Naive thymus-derived CD8-positive, alpha-beta T cell (primary cell): ENCODE measurements at regions not wholly inside any gene's neighbourhood (a gene's known extent, or its start where the extent isn't known, plus 50 kb on each side); places are given as distances from the start of the nearest gene placed in this dataset.

Source experiments
- ATAC-seq, 2 donors: fragments of 150-1000 bp; cut with Tn5 transposase in 1 of 2; sonication (Bioruptor Pico), chemical (Tn5 transposase) in 1 of 2; 1 replicate in 1 of 2; 2 replicates in 1 of 2; pipeline ENCODE4 v1.10.0; 2021; ENCODE audit warnings: mild to moderate bottlenecking in 2 of 2, moderate library complexity in 2 of 2
- POLR2A ChIA-PET: fragments of 350-600 bp; sonication (Branson Sonifier 250); formaldehyde crosslinking; loops from one replicate; lab custom pipeline; 2021; ENCODE audit warnings: antibody characterized with exemption; lab: Charles Lee
- DNase-seq, 10 donors: peaks; one replicate each; pipeline versions ENCODE4 v3.0.0 to v3.0.0-alpha.2; 2020 to 2022
- H3K27ac Mint-ChIP-seq, 10 donors: one replicate each; pipeline ENCODE4 v1.8.0; 2020 to 2022; ENCODE audit warnings: mild to moderate bottlenecking in 10 of 10, mixed read lengths in 10 of 10, moderate library complexity in 4 of 10, inconsistent platforms in 1 of 10
- H3K27me3 Mint-ChIP-seq, 5 donors: one replicate each; pipeline ENCODE4 v1.8.0; 2021 to 2022; ENCODE audit warnings: mixed read lengths in 5 of 5
- H3K36me3 Mint-ChIP-seq, 3 donors: one replicate each; pipeline ENCODE4 v1.8.0; 2020 to 2022; ENCODE audit warnings: mixed read lengths in 3 of 3, mild to moderate bottlenecking in 2 of 3, inconsistent platforms in 1 of 3
- H3K4me1 Mint-ChIP-seq, 4 donors: one replicate each; pipeline ENCODE4 v1.8.0; 2021 to 2022; ENCODE audit warnings: mixed read lengths in 4 of 4
- H3K4me3 Mint-ChIP-seq, 10 donors: one replicate each; pipeline ENCODE4 v1.8.0; 2020 to 2022; ENCODE audit warnings: mild to moderate bottlenecking in 10 of 10, mixed read lengths in 10 of 10, moderate library complexity in 6 of 10, inconsistent platforms in 1 of 10
- H3K9me3 Mint-ChIP-seq, 9 donors: one replicate each; pipeline ENCODE4 v1.8.0; 2020 to 2022; ENCODE audit warnings: mixed read lengths in 9 of 9, mild to moderate bottlenecking in 3 of 9, inconsistent platforms in 1 of 9, moderate library complexity in 1 of 9

DNA sequence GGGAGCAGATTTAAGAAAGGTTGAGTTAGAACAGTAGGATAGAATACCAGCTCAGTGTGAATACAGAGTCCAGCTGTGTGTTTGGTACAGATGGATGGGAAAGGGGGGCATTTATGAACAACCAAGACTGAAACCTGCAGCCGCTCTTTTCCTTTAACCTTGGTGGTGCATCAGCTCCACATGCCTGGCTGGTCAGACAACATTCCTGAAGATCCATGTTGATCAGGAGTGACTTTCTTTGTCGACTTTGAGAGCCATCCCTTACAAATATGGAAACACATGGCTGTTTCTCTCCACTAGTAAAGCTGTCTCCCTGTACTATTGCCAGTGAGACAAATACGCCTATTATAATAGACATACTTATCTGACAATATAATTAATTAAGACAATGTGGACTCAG, 476.5 kb upstream of the IGFBP3 start:
- Mint-ChIP-seq H3K27me3 (peaks cover 0 to 2% (median 0%) of the 10 kb centered on the region in 5 donors), H3K4me3 (no peak overlapping the region), H3K36me3 (no peaks in the 10 kb centered on the region), H3K9me3 (peaks cover 0 to 33% (median 4%) of the 10 kb centered on the region in 9 donors), H3K4me1 (no peaks in the 10 kb centered on the region), H3K27ac (no peak overlapping the region)
- POLR2A ChIA-PET: no interaction called here
- DNase-seq (no peak), ATAC-seq (no peak)

DNA sequence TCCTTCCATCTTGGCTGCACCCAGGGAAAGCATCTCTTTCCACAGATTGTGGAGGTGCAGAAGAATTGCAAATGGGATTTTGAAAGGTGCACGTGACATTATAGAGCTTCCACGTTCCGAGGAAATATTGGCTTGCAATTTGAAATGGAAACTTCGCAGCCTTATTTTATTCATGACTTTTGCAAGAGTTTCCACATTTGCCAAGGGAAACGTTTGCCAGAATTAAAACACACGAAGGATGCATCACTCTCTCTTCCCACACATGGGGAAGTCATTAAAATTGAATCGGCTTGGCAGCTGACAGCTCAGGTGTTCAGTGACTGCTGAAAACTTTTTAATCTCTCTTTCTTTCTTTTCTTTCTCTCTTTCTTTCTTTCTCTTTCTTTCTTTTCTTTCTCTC, 475.4 kb upstream of the IGFBP3 start:
- H3K9me3 Mint-ChIP-seq: peaks cover 0 to 24% (median 5%) of the 10 kb centered on the region in 9 donors
- ATAC-seq (no peak), DNase-seq (no peak)
- peaks cover 0 to 5% (median 0%) of the 10 kb centered on the region in 5 donors for H3K27me3 Mint-ChIP-seq
- H3K36me3 Mint-ChIP-seq: no peaks in the 10 kb centered on the region
- H3K27ac Mint-ChIP-seq: no peak overlapping the region
- POLR2A ChIA-PET: no interaction called here
- H3K4me3 Mint-ChIP-seq: no peak overlapping the region
- no peaks in the 10 kb centered on the region for H3K4me1 Mint-ChIP-seq

DNA sequence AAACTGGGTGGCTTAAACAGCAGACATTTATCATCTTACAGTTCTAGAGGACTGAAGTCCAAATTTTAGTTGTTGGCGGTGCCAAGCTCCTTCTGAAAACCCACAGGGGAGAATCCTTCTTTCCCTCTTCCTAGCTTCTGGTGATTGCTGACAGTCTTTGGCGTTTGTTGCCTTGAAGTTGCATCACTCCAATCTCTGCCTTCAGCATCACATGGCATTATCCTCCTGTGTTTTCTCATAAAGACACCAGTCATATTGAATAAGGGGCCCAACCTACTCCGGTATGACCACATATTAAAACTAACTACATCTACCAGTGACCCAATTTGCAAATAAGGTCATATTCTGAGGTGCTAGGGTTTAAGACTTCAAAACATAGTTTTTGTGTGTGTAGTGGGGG, 472.1 kb upstream of the IGFBP3 start:
- H3K27me3 Mint-ChIP-seq: peaks cover 0 to 5% (median 0%) of the 10 kb centered on the region in 5 donors
- POLR2A ChIA-PET: no interaction called here
- no peak for ATAC-seq
- no peaks in the 10 kb centered on the region for H3K36me3 Mint-ChIP-seq
- H3K4me1 Mint-ChIP-seq: no peaks in the 10 kb centered on the region
- no peak overlapping the region for H3K4me3 Mint-ChIP-seq
- H3K27ac Mint-ChIP-seq: no peak overlapping the region
- peaks cover 0 to 14% (median 5%) of the 10 kb centered on the region in 9 donors for H3K9me3 Mint-ChIP-seq
- DNase-seq: no peak

DNA sequence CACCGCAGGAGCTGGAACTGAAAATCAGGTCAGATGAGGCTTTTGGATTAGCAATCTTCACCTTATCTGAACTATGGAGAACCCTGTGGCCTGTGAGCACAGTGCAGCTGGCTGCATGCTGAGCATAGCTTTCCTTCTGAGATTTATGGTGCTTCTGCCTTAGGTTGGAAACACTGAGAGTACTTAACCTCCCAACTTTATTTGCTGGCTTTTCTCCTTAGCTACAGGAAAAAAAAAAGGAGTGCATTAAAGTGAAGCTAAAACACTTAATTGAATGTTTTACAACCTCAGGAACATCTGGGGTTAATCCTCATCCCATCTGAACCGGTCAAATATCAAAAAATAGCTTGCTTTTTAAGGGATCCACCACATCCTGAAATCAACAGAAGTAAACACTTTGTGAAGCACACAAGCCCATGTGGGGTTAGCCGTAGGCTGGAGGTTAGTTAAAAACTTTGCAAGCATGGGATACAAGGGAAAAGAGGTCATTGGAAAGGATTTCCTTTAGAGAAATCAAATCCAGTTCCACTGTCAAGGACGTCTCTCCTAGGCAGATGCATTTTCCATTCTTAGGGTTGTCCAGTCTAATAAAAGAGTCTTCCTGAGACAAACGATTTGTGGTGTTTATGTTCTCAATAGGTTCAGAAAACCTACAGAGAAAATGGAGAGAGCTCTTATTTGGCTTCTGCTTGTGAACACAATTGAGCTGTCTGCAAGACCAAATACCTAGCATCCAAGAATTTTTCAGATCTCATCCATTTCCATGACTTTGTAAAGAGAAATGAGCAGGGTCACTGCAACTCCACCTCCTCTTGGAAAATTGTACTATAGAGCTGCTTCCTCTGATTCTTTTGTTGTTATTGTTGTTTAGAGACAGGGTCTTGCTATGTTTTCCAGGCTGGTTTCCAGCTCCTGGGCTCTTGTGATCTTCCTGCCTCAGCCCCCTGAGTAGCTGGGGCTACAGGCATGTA, 470.4 kb upstream of the IGFBP3 start:
- H3K4me3 Mint-ChIP-seq: no peak overlapping the region
- POLR2A ChIA-PET: no interaction called here
- peaks cover 0 to 13% (median 2%) of the 10 kb centered on the region in 9 donors for H3K9me3 Mint-ChIP-seq
- no peak overlapping the region for H3K27ac Mint-ChIP-seq
- peaks cover 0 to 5% (median 0%) of the 10 kb centered on the region in 5 donors for H3K27me3 Mint-ChIP-seq
- DNase-seq (no peak), ATAC-seq (no peak)
- no peaks in the 10 kb centered on the region for H3K36me3 Mint-ChIP-seq
- no peaks in the 10 kb centered on the region for H3K4me1 Mint-ChIP-seq

DNA sequence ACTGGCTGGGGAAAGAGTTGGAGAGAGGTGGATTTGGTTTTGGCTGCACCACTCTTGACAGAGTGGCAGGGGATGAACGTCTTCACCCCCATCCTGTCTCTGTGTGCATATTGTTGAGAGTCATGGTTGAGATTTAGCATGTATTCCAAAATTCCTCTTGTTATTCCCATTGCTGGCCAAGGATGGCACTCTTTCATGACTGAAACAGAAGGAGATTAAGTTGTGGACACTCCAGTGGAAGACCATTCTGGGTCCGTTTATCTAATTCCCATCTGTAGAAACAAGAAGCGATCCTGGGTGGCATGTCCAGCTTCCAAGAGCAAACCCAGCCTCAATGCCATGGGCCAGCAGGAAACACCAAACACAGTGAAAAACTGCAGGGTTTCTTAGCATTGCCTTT, 469.0 kb upstream of the IGFBP3 start:
- Mint-ChIP-seq H3K27ac (no peak overlapping the region), H3K4me1 (no peaks in the 10 kb centered on the region), H3K27me3 (peaks cover 0 to 5% (median 0%) of the 10 kb centered on the region in 5 donors), H3K9me3 (peaks cover 0 to 13% (median 3%) of the 10 kb centered on the region in 9 donors), H3K4me3 (no peak overlapping the region), H3K36me3 (no peaks in the 10 kb centered on the region)
- ATAC-seq (no peak), DNase-seq (no peak)
- POLR2A ChIA-PET: no interaction called here

DNA sequence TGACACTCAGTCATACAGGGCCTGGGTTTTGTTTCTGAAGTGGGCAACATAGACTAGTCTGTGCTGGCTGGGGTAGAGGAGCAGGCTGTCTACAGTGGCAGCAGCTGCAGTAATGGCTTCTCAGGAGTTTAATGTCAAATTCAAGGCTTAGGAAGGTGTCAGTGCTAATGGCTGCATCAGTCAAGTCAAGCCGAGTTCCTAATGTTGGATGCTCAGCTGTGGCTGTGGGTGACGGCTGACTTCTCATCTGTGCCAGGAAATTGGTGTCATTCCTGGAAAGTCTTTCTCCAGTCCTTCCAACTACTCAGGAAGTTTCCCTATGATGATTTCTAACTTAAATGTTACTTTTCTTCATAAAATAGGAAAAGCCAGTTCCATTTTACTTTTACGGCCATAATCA, 468.1 kb upstream of the IGFBP3 start:
- Mint-ChIP-seq H3K27ac (no peak overlapping the region), H3K9me3 (peaks cover 0 to 13% (median 3%) of the 10 kb centered on the region in 9 donors), H3K36me3 (no peaks in the 10 kb centered on the region), H3K4me3 (no peak overlapping the region), H3K4me1 (no peaks in the 10 kb centered on the region), H3K27me3 (peaks cover 0 to 5% (median 0%) of the 10 kb centered on the region in 5 donors)
- POLR2A ChIA-PET: no interaction called here
- DNase-seq: no peak
- ATAC-seq: no peak

DNA sequence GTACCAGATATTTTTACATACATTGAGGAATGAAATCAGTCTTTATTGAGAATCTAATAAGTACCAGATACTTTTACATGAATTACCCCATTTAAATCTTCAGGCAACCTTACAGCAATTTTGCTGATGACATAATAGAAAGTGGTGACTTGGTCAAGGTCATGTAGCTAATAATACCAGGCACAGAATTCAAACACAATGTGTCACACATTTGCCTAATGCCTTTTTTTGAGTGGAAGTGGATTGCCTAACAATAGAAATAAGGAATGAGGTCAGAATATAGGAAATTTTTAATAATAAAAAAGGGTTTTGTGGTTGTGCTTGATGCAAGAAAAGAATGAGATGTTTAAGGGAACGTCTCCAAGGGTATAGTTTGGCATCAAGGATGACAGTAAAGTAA, 466.6 kb upstream of the IGFBP3 start:
- no peak for ATAC-seq
- POLR2A ChIA-PET: no interaction called here
- Mint-ChIP-seq H3K27me3 (peaks cover 0 to 10% (median 3%) of the 10 kb centered on the region in 5 donors), H3K27ac (no peak overlapping the region), H3K4me3 (no peak overlapping the region), H3K4me1 (no peaks in the 10 kb centered on the region), H3K9me3 (peaks cover 0 to 8% (median 2%) of the 10 kb centered on the region in 9 donors), H3K36me3 (no peaks in the 10 kb centered on the region)
- DNase-seq: no peak

DNA sequence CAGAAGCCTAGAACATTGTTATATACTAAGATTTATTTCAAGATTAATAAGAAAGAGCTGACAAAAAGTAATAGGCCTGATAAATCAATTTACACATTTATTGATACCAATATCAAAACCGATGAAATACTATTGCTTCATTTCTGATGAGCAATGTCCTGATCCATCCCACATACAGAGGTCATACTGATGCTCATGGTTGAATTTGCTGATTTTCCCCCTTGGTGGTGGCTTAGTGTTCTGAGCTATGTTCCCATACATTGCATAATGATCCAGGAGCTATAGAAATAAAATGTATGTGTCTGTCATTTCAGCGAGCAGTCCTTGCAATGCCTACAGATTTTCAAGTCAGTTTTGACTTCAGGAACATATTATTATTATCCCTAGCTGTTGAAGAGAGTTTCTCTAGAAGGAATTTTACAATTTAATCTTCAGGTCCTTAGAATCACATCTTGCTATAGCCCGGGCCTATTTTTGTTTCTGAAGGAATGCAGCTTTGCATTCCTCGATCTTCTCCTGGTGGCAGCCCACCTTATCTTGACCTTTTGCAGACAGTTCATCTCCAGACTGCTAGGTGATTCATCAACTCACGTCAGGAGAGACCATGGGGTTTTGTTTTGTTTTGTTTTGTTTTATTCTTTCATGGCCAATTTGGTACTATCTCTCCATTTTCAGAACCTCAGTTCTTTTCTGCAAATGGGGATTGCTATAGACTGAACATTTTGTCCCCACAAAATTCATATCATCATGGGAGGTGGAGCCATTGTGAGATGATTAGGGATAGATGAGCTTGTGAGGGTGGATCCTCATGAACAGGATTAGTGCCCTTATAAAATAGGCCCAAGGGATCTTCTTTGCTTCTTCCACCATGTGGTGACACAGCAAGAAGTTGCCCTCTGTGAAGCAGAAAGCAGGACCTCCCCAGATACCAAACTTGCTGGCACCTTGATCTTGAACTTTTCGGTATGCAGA, 465.6 kb upstream of the IGFBP3 start:
- no peaks in the 10 kb centered on the region for H3K4me1 Mint-ChIP-seq
- peaks cover 0 to 6% (median 0%) of the 10 kb centered on the region in 9 donors for H3K9me3 Mint-ChIP-seq
- H3K27ac Mint-ChIP-seq: no peak overlapping the region
- peaks cover 0 to 10% (median 0%) of the 10 kb centered on the region in 5 donors for H3K27me3 Mint-ChIP-seq
- ATAC-seq: no peak
- H3K4me3 Mint-ChIP-seq: no peak overlapping the region
- POLR2A ChIA-PET: no interaction called here
- no peaks in the 10 kb centered on the region for H3K36me3 Mint-ChIP-seq
- DNase-seq: no peak

DNA sequence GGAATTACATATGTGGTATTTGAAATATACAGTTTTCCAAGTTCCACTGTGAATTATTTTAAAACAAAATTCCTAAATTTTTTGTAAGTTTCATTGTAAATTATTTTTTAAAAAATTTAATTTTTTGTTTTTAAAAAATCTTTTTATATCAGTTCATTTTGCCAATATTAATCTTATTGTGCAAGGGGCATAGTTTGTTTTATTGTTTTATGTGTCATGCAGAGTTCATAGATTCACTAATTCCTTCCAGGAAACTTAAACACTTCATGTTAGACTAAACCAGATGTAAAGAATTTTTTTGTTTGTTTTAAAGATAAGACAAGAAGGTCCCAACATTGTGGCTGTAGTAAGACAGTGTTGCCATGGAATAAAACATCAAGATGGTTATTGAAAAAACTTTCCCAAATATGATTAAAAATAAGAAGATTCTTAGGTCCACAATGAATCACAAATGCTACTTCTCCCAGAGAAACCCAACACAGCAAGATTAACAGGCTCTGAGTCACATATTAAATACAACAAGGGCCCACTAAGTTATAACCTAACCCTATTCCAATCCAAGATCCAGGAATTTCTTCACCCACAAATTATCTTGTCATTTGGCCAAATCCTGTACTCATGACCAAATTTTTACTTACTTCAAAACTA, 464.7 kb upstream of the IGFBP3 start:
- no peak overlapping the region for H3K27ac Mint-ChIP-seq
- POLR2A ChIA-PET: no interaction called here
- peaks cover 0 to 6% (median 0%) of the 10 kb centered on the region in 9 donors for H3K9me3 Mint-ChIP-seq
- H3K4me1 Mint-ChIP-seq: no peaks in the 10 kb centered on the region
- ATAC-seq (no peak), DNase-seq (no peak)
- H3K4me3 Mint-ChIP-seq: no peak overlapping the region
- no peaks in the 10 kb centered on the region for H3K36me3 Mint-ChIP-seq
- peaks cover 0 to 10% (median 0%) of the 10 kb centered on the region in 5 donors for H3K27me3 Mint-ChIP-seq

DNA sequence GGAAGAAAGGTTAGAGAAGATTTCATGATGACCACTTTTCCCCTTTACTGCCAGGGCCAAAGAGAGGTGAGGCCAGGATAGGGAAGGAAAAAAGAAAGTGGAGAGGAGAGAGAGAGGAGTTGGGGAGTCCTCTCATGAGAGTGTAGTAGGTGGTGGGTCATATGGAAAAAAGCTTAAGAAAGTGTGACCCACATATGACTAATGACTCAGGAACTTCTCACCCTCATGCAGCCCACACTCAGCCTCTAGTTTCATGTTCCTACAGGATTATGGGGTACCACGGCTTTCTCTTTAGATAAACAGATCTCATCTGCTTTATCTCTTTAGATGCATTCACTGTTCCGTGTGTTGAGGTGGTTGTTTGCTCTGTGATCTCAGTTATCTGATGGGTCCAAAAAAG, 462.5 kb upstream of the IGFBP3 start:
- peaks cover 0 to 4% (median 0%) of the 10 kb centered on the region in 9 donors for H3K9me3 Mint-ChIP-seq
- POLR2A ChIA-PET: no interaction called here
- H3K27me3 Mint-ChIP-seq: peaks cover 0 to 10% (median 0%) of the 10 kb centered on the region in 5 donors
- H3K4me3 Mint-ChIP-seq: no peak overlapping the region
- no peaks in the 10 kb centered on the region for H3K36me3 Mint-ChIP-seq
- no peaks in the 10 kb centered on the region for H3K4me1 Mint-ChIP-seq
- no peak for DNase-seq
- H3K27ac Mint-ChIP-seq: no peak overlapping the region
- ATAC-seq: no peak

DNA sequence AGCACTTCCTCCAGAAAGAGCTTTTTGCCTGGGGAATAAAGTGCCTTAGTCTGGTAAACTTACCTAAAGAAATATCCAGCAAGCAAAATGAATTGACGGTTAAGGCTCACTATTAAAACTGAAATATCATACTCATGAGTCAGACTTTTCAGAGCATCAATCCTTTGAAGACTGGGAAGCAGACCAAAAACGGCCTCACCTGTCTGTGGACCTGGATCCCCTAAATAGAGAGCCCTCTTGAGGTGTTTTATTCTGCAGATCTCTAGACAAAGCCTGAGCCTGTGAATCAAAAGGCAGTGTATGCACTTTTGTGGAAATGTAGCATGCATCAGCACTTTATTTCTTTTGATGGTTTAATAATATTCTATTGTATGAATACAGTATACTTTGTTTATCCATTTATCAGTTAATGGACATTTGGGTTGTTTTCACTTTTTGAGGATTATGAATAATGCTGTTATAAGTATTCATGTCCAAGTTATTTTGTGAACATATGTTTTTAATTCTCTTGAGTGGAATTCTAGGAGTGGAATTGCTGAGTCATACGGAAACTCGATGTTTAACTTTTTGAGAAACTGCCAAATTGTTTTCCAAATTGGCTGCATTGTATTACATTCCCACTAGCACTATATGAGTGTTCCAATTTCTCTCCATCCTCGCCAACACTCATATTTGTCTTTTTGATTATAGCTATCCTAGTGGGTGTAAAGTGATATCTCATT, 449.0 kb upstream of the IGFBP3 start:
- POLR2A ChIA-PET: no interaction called here
- no peaks in the 10 kb centered on the region for H3K36me3 Mint-ChIP-seq
- H3K9me3 Mint-ChIP-seq: peaks cover 0 to 9% (median 0%) of the 10 kb centered on the region in 9 donors
- DNase-seq (no peak), ATAC-seq (no peak)
- H3K27me3 Mint-ChIP-seq: peaks cover 0 to 3% (median 0%) of the 10 kb centered on the region in 5 donors
- no peak overlapping the region for H3K4me3 Mint-ChIP-seq
- no peaks in the 10 kb centered on the region for H3K4me1 Mint-ChIP-seq
- H3K27ac Mint-ChIP-seq: no peak overlapping the region

DNA sequence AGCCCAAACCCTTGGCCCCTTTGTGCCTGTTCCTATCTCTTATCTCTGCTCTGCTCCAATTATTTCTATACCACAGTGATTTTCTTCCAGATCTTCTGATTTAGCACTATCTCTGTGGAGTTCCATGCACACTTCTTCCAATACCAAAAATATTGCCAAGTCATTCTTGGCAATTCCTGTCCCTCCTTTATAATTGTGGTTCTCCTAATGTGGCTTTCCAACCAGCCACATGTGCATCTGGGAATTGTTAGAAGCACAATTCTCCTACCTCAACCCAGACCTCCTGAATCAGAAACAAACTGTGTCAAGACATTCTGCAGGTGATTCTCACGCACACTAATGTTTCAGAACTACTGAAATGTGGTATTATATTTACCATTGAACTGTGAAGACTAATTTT, 447.8 kb upstream of the IGFBP3 start:
- no peaks in the 10 kb centered on the region for H3K27me3 Mint-ChIP-seq
- ATAC-seq: no peak

More for the DNA sequence above, 447.8 kb upstream of the IGFBP3 start:
- H3K4me1 Mint-ChIP-seq: no peaks in the 10 kb centered on the region
- peaks cover 0 to 5% (median 0%) of the 10 kb centered on the region in 9 donors for H3K9me3 Mint-ChIP-seq
- no peak overlapping the region for H3K4me3 Mint-ChIP-seq
- H3K36me3 Mint-ChIP-seq: no peaks in the 10 kb centered on the region
- H3K27ac Mint-ChIP-seq: no peak overlapping the region
- POLR2A ChIA-PET: no interaction called here
- no peak for DNase-seq
